ENCODE measurements at regions not wholly inside any gene's neighbourhood (a gene's known extent, or its start where the extent isn't known, plus 50 kb on each side); places are given as distances from the start of the nearest gene placed in this dataset.

GRCh38 chr17:68172461-68172954 is 75.3 kb upstream of the AMZ2 start (continued):
- TF ChIP-seq ZNF770 (CRISPR knock-in tag; IDR thresholded peaks at IDR 0.05) (peak; percentile 34; the same call in 1 of the 2 replicates), STAG1 (CRISPR knock-in tag; IDR thresholded peaks at IDR 0.05) (peak; percentile 98), SP1 (IDR thresholded peaks at IDR 0.05) (no peak), SP1 (CRISPR knock-in tag; IDR thresholded peaks at IDR 0.05) (no peak), SMC3 (IDR thresholded peaks at IDR 0.05; ENCODE audit: low read length) (peak; percentile 94), ZNF629 (CRISPR knock-in tag; conservative IDR thresholded peaks at IDR 0.05) (no peak), ZNF263 (CRISPR knock-in tag; IDR thresholded peaks at IDR 0.05) (peak; percentile 73), AKAP8 (CRISPR knock-in tag; IDR thresholded peaks at IDR 0.05) (no peak), ZNF768 (CRISPR knock-in tag; IDR thresholded peaks at IDR 0.05) (no peak), KAT8 (CRISPR knock-in tag; IDR thresholded peaks at IDR 0.05) (peak; percentile 38; the same call in 1 of the 2 replicates), ZNF468 (CRISPR knock-in tag; IDR thresholded peaks at IDR 0.05) (no peak)

GRCh38 chr17:68175416-68175815 is 72.4 kb upstream of the AMZ2 start:
- intact Hi-C loops (cut with micrococcal nuclease; ENCODE audit: unreplicated experiment) (no loop called here), in situ Hi-C loops (cut with HindIII; ENCODE audit: extremely low pct_ligation_motif_present, low pct_unique_long_range_greater_than_20kb) (no loop called here)
- H3K4me3 ChIP-seq (replicated peaks in 1 of 3; ENCODE audit: insufficient read depth in 1 of 3, low read depth in 2 of 3, low read length in 3 of 3): no peak overlapping the region
- ATAC-seq (no peak), FAIRE-seq (no peak), DNase-seq (ENCODE audit: low spot score) (no peak)
- H3K79me2 ChIP-seq (ENCODE audit: insufficient read depth, low read length): no peaks in the 10 kb centered on the region
- ChIA-PET POLR2A (no interaction called here), CTCF (ENCODE audit: low intra/inter-chr PET ratio, low total read pairs) (no interaction called here)
- no peak overlapping the region for H3K9ac ChIP-seq (ENCODE audit: insufficient read depth, low read depth, low read length)
- WGBS (ENCODE audit: low lambda C conversion rate): 31% methylated on average over 2 of the region's 2 CpGs
- H3K4me2 ChIP-seq (ENCODE audit: low read depth, low read length): no peak overlapping the region
- peaks cover 9% of the 10 kb centered on the region for H3K4me1 ChIP-seq (ENCODE audit: insufficient read depth, low read length)
- H3K27ac ChIP-seq (ENCODE audit: extremely low read length, insufficient read depth, low read length): no peak overlapping the region
- 0 out of 2 replicates have a peak, but pooled peaks have one; percentile 14 for TF ChIP-seq ZNF770 (CRISPR knock-in tag; IDR thresholded peaks at IDR 0.05)
- no peak for TF ChIP-seq MTA3 (CRISPR knock-in tag; IDR thresholded peaks at IDR 0.05)
- TF ChIP-seq ZSCAN30 (CRISPR knock-in tag; IDR thresholded peaks at IDR 0.05): no peak
- TF ChIP-seq TFAP4 (IDR thresholded peaks at IDR 0.05; ENCODE audit: borderline replicate concordance, low read depth): no peak
- TF ChIP-seq YEATS2 (CRISPR knock-in tag; IDR thresholded peaks at IDR 0.05; ENCODE audit: borderline replicate concordance): no peak
- BruUV-seq (replicated peaks): no TSS peak
- no peaks in the 10 kb centered on the region for H3K36me3 ChIP-seq (replicated peaks in 1 of 2; ENCODE audit: control insufficient read depth in 1 of 2, insufficient read depth in 2 of 2, low read length in 2 of 2)
- H3K27me3 ChIP-seq (ENCODE audit: control insufficient read depth in 1 of 2, insufficient read depth in 2 of 2, low read length in 2 of 2): peaks cover 0 to 9% of the 10 kb centered on the region in 2 experiments; a peak in 2 of 5 replicates
- H4K20me1 ChIP-seq (ENCODE audit: insufficient read depth, low read length): no peaks in the 10 kb centered on the region
- H2AFZ ChIP-seq (ENCODE audit: low read length): no peak overlapping the region
- no peaks in the 10 kb centered on the region for H3K9me3 ChIP-seq (ENCODE audit: low read length)

Measured in HepG2 (cell line).